Activated gamma-delta T cell treated with Interleukin-2 at 50 U/mL for 16 hours (primary cell): ENCODE measurements at regions not wholly inside any gene's neighbourhood (a gene's known extent, or its start where the extent isn't known, plus 50 kb on each side); places are given as distances from the start of the nearest gene placed in this dataset.

Experiments
- DNase-seq: peaks from one replicate; pipeline ENCODE4 v3.0.0-alpha.2; 2020

- no peak for DNase-seq
Measured at GRCh38 chr9:110101531-110102161, 106.3 kb downstream of the C9orf152 start.

- DNase-seq, result no peak
Measured at GRCh38 chr9:110103257-110103656, 104.7 kb downstream of the C9orf152 start.

- DNase-seq, result no peak
Measured at GRCh38 chr9:110104261-110104809, 103.6 kb downstream of the C9orf152 start.

GRCh38 chr9:110105107-110105506 is 102.9 kb downstream of the C9orf152 start:
- DNase-seq, result no peak

- no peak for DNase-seq
Measured at GRCh38 chr9:110106661-110107060, 101.3 kb downstream of the C9orf152 start.

GRCh38 chr9:110109333-110110092 is 98.4 kb downstream of the C9orf152 start:
- no peak for DNase-seq

GRCh38 chr9:110110154-110110553 is 97.8 kb downstream of the C9orf152 start:
- no peak for DNase-seq

- no peak for DNase-seq
Measured at GRCh38 chr9:110111868-110112267, 96.1 kb downstream of the C9orf152 start.

GRCh38 chr9:110112792-110113191 is 95.2 kb downstream of the C9orf152 start:
- no peak for DNase-seq

- no peak for DNase-seq
Measured at GRCh38 chr9:110114086-110114858, 93.7 kb downstream of the C9orf152 start.

- no peak for DNase-seq
Measured at GRCh38 chr9:110114859-110115201, 93.1 kb downstream of the C9orf152 start.

GRCh38 chr9:110115341-110115820 is 92.6 kb downstream of the C9orf152 start:
- DNase-seq, result no peak

GRCh38 chr9:110115826-110116542 is 92.0 kb downstream of the C9orf152 start:
- DNase-seq, result no peak

GRCh38 chr9:110116543-110116885 is 91.4 kb downstream of the C9orf152 start:
- no peak for DNase-seq

GRCh38 chr9:110121170-110121569 is 86.8 kb downstream of the C9orf152 start:
- no peak for DNase-seq

GRCh38 chr9:110123341-110124095 is 84.4 kb downstream of the C9orf152 start:
- no peak for DNase-seq

GRCh38 chr9:110124439-110124838 is 83.5 kb downstream of the C9orf152 start:
- no peak for DNase-seq

GRCh38 chr9:110125207-110125751 is 82.7 kb downstream of the C9orf152 start:
- no peak for DNase-seq

GRCh38 chr9:110125763-110126351 is 82.1 kb downstream of the C9orf152 start:
- no peak for DNase-seq

- no peak for DNase-seq
Measured at GRCh38 chr9:110126499-110126941, 81.4 kb downstream of the C9orf152 start.
